Endothelial cell of umbilical vein (primary cell): ENCODE measurements at regions not wholly inside any gene's neighbourhood (a gene's known extent, or its start where the extent isn't known, plus 50 kb on each side); places are given as distances from the start of the nearest gene placed in this dataset.
"Not testable (repeated sequence)": the region's sequence is repeated elsewhere in the genome, so short reads cannot be mapped to it uniquely, and the experiment has no call there.

Experiments
- BruUV-seq: library from RNA; stranded (reverse); fragments of 400-500 nt; replicated peaks from 2 replicates; lab custom pipeline; 2021; lab: Mats Ljungman, UMichigan
- CTCF ChIA-PET: fragments of 300-600, 350-600 bp; sonication (Branson Sonifier 250); formaldehyde crosslinking; loops from one replicate; lab custom pipeline; 2021; ENCODE audit warnings: antibody characterized with exemption, inconsistent platforms; lab: Charles Lee
- POLR2A ChIA-PET: fragments of 300-600, 350-600 bp; sonication (Branson Sonifier 250); formaldehyde crosslinking; loops from one replicate; lab custom pipeline; 2021; ENCODE audit warnings: antibody characterized with exemption, inconsistent platforms; lab: Charles Lee
- DNase-seq: peaks from one replicate; pipeline ENCODE4 v3.0.0-alpha.2; 2011; ENCODE audit warnings: low read depth, low spot score
- FAIRE-seq: peaks from 2 replicates; lab custom pipeline; 2011; peaks lifted over from hg19 to GRCh38; lab: Jason Lieb, UNC
- H2AFZ ChIP-seq: 2 replicates; pipeline ENCODE4 v1.6.0; 2012; ENCODE audit warnings: low read depth, low read length, control low read depth, inconsistent platforms
- H3K27ac ChIP-seq: 2 replicates; pipeline ENCODE4 v1.5.1; 2011; ENCODE audit warnings: low read depth, mild to moderate bottlenecking, control low read depth, low read length, moderate library complexity; ENCODE audit not compliant: insufficient read depth
- H3K27me3 ChIP-seq, 2 experiments: 2 replicates each; pipeline versions ENCODE4 v1.6.0 to v1.6.1; 2011; ENCODE audit warnings: low read length in 2 of 2, mixed read lengths in 1 of 2; ENCODE audit not compliant: control insufficient read depth in 2 of 2, insufficient read depth in 2 of 2
- H3K36me3 ChIP-seq, 2 experiments: 2 replicates in 1 of 2; 3 replicates in 1 of 2; pipeline ENCODE4 v1.5.1; 2011; ENCODE audit warnings: low read length in 2 of 2, mild to moderate bottlenecking in 1 of 2, moderate library complexity in 1 of 2; ENCODE audit not compliant: control insufficient read depth in 2 of 2, insufficient read depth in 2 of 2; ENCODE audit errors: extremely low read depth in 1 of 2
- H3K4me1 ChIP-seq: 3 replicates; pipeline ENCODE4 v1.5.1; 2011; ENCODE audit warnings: mild to moderate bottlenecking, low read length; ENCODE audit not compliant: control insufficient read depth, insufficient read depth; ENCODE audit errors: extremely low read depth
- H3K4me2 ChIP-seq: 2 replicates; pipeline ENCODE4 v1.6.1; 2011; ENCODE audit warnings: low read length, control low read depth, mixed read lengths; ENCODE audit not compliant: insufficient read depth
- H3K4me3 ChIP-seq, 3 experiments: fragments of 200-600 bp in 1 of 3; sonication (generic), shearing (Covaris generic) in 1 of 3; replicated peaks in 1 of 3; 2 replicates each; pipeline ENCODE4 v1.5.1; 2011 to 2016; ENCODE audit warnings: control low read depth in 3 of 3, low read length in 3 of 3, mild to moderate bottlenecking in 2 of 3, inconsistent platforms in 1 of 3, low read depth in 1 of 3, moderate library complexity in 1 of 3; ENCODE audit not compliant: insufficient read depth in 1 of 3
- H3K79me2 ChIP-seq: 2 replicates; pipeline ENCODE4 v1.6.0; 2012; ENCODE audit warnings: low read length, inconsistent platforms; ENCODE audit not compliant: control insufficient read depth, insufficient read depth
- H3K9ac ChIP-seq: replicated peaks from 2 replicates; pipeline ENCODE3; 2011; ENCODE audit warnings: low read length, control low read depth; ENCODE audit not compliant: insufficient read depth; ENCODE audit errors: extremely low read depth
- H3K9me1 ChIP-seq: replicated peaks from 3 replicates; pipeline ENCODE4 v1.6.0; 2011; ENCODE audit warnings: mild to moderate bottlenecking, low read length; ENCODE audit not compliant: control insufficient read depth, insufficient read depth; ENCODE audit errors: extremely low read depth
- H3K9me3 ChIP-seq: replicated peaks from 2 replicates; pipeline ENCODE4 v1.5.1; 2012; ENCODE audit warnings: low read length, inconsistent platforms; ENCODE audit not compliant: control insufficient read depth, insufficient read depth
- H4K20me1 ChIP-seq: replicated peaks from 2 replicates; pipeline ENCODE3; 2011; ENCODE audit warnings: mild to moderate bottlenecking, low read length; ENCODE audit not compliant: control insufficient read depth, insufficient read depth; ENCODE audit errors: extremely low read depth
- GATA2 ChIP-seq: IDR thresholded peaks from 2 replicates; pipeline ENCODE4 v1.7.0; 2011; ENCODE audit warnings: low read depth, mild to moderate bottlenecking, moderate library complexity, mixed read lengths, low read length; ENCODE audit not compliant: insufficient read length, insufficient read depth
- dilution Hi-C: fragments of 300-500 bp; cut with MboI; formaldehyde crosslinking; loops from one replicate; pipeline ENCODE4 v1.15.0; 2019; ENCODE audit warnings: low sequenced_read_pairs; ENCODE audit not compliant: extremely low pct_ligation_motif_present
- intact Hi-C: fragments of 100-400 bp; cut with micrococcal nuclease; formaldehyde crosslinking; loops from one replicate; pipeline ENCODE4 v1.10.0; 2022

DNA sequence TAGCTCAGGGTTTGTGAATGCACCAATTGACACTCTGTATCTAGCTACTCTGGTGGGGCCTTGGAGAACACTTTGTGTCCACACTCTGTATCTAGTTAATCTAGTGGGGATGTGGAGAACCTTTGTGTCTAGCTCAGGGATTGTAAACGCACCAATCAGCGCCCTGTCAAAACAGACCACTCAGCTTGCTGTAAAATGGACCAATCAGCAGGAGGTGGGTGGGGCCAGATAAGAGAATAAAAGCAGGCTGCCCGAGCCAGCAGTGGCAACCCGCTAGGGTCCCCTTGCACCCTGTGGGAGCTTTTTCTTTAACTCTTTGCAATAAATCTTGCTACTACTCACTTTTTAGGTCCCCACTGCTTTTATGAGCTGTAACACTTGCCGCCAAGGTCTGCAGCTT lies 115.6 kb upstream of the MBNL1 start:
- H3K27me3 ChIP-seq, H3K4me2 ChIP-seq, dilution Hi-C loops, BruUV-seq, H3K27ac ChIP-seq, H3K9ac ChIP-seq, CTCF ChIA-PET, DNase-seq, H3K4me3 ChIP-seq, FAIRE-seq, H3K9me1 ChIP-seq, H4K20me1 ChIP-seq, H3K4me1 ChIP-seq, intact Hi-C loops, H3K36me3 ChIP-seq, H3K9me3 ChIP-seq, H3K79me2 ChIP-seq, H2AFZ ChIP-seq: not testable (repeated sequence)
- POLR2A ChIA-PET = interaction anchor here (0.6 kb wide), 1 partner anchor 381 kb away, joined by 5 read pairs; no protein-coding TSS in a partner anchor

DNA sequence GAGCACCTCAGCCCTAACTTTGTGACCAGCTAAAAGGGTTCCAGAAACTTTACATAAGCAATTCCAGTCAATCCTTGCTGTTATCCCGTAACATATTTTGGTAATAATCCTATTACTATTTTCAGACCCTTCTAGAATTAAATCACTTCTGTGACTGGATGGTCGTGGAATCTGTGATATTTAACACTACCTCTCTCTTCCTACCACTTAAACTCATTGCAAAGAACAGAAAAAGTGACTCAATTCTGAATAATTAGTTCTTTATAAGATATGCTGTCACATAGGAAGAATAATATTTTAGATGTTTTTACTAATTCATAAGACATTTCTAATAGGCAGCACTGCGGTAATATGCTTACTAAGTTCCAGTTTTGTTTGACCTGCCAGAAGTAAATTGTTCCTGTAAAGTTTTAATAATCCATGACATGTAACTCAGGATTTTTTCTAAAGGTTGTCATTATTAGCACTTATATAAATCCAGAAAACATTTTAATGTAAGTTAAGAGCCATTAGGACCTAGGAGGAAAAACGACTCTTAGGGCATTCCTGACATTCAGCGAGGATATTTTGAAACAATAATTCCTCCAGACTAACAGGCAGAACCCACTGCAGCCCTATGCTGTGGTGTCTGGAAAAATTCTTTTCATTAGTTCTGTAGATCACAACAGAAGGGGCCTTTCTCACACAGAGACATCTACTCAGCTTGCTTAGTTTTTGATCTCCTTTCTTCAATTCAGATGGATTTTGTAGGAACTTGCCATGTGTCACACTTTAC lies 113.3 kb upstream of the MBNL1 start:
- FAIRE-seq = no peak
- DNase-seq = no peak
- Histone ChIP-seq H3K27me3 (no peaks in the 10 kb centered on the region), H3K36me3 (no peaks in the 10 kb centered on the region), H4K20me1 (no peaks in the 10 kb centered on the region), H3K27ac (no peak overlapping the region), H3K4me3 (no peak overlapping the region), H3K9me1 (no peaks in the 10 kb centered on the region), H3K4me1 (no peaks in the 10 kb centered on the region), H3K9me3 (no peaks in the 10 kb centered on the region), H3K4me2 (no peak overlapping the region), H2AFZ (no peak overlapping the region), H3K79me2 (no peaks in the 10 kb centered on the region), H3K9ac (no peak overlapping the region)
- TF ChIP-seq GATA2 = no peak
- ChIA-PET CTCF (no interaction called here), POLR2A (no interaction called here)
- no TSS peak for BruUV-seq
- dilution Hi-C loops (no loop called here), intact Hi-C loops (no loop called here)
